ENCODE measurements at regions not wholly inside any gene's neighbourhood (a gene's known extent, or its start where the extent isn't known, plus 50 kb on each side); places are given as distances from the start of the nearest gene placed in this dataset.

GRCh38 chr2:209095432-209095831, 328.4 kb upstream of the MAP2 start:
- POLR2A ChIA-PET = interaction anchor here (0.6 kb wide), 1 partner anchor 114 kb away, joined by 3 read pairs; no protein-coding TSS in a partner anchor
- Histone ChIP-seq H3K79me2 (ENCODE audit: insufficient read depth, low read depth, low read length) (no peaks in the 10 kb centered on the region), H2AFZ (ENCODE audit: low read length) (no peak overlapping the region), H3K9me3 (ENCODE audit: low read length) (no peaks in the 10 kb centered on the region), H4K20me1 (ENCODE audit: insufficient read depth, low read length) (no peaks in the 10 kb centered on the region), H3K27ac (ENCODE audit: low read depth, low read length, poor library complexity, severe bottlenecking) (no peak overlapping the region), H3K4me3 (ENCODE audit: low read depth, low read length, poor library complexity, severe bottlenecking) (no peak overlapping the region), H3K36me3 (ENCODE audit: insufficient read depth, low read length) (no peaks in the 10 kb centered on the region), H3K4me2 (ENCODE audit: low read length) (no peak overlapping the region), H3K4me1 (ENCODE audit: insufficient read depth, low read length, poor library complexity, severe bottlenecking) (no peaks in the 10 kb centered on the region), H3K9me2 (ENCODE audit: insufficient read depth, low read length) (no peaks in the 10 kb centered on the region)
- DNase-seq (ENCODE audit: low spot score) = no peak
- CTCF ChIA-PET (ENCODE audit: unreplicated experiment) = no interaction called here
- no TSS peak for BruUV-seq (replicated peaks)
- intact Hi-C loops (cut with micrococcal nuclease; ENCODE audit: unreplicated experiment) = no loop called here
- TF ChIP-seq CTCF (conservative IDR thresholded peaks at IDR 0.05; ENCODE audit: low read length) (no peak), EZH2phosphoT487 (IDR thresholded peaks at IDR 0.05; ENCODE audit: borderline replicate concordance, low read depth, low read length) (no peak)

- Histone ChIP-seq H3K9me2 (ENCODE audit: insufficient read depth, low read length) (no peaks in the 10 kb centered on the region), H3K4me3 (ENCODE audit: low read depth, low read length, poor library complexity, severe bottlenecking) (no peak overlapping the region), H3K27ac (ENCODE audit: low read depth, low read length, poor library complexity, severe bottlenecking) (no peak overlapping the region), H4K20me1 (ENCODE audit: insufficient read depth, low read length) (no peaks in the 10 kb centered on the region), H3K9me3 (ENCODE audit: low read length) (no peaks in the 10 kb centered on the region), H3K4me2 (ENCODE audit: low read length) (no peak overlapping the region), H3K4me1 (ENCODE audit: insufficient read depth, low read length, poor library complexity, severe bottlenecking) (no peaks in the 10 kb centered on the region), H2AFZ (ENCODE audit: low read length) (no peak overlapping the region), H3K79me2 (ENCODE audit: insufficient read depth, low read depth, low read length) (no peaks in the 10 kb centered on the region), H3K36me3 (ENCODE audit: insufficient read depth, low read length) (no peaks in the 10 kb centered on the region)
- no peak for DNase-seq (ENCODE audit: low spot score)
- BruUV-seq (replicated peaks) = no TSS peak
- intact Hi-C loops (cut with micrococcal nuclease; ENCODE audit: unreplicated experiment) = no loop called here
- POLR2A ChIA-PET = no interaction called here
- no peak for TF ChIP-seq EZH2phosphoT487 (IDR thresholded peaks at IDR 0.05; ENCODE audit: borderline replicate concordance, low read depth, low read length)
- TF ChIP-seq CTCF (conservative IDR thresholded peaks at IDR 0.05; ENCODE audit: low read length) = no peak
- CTCF ChIA-PET (ENCODE audit: unreplicated experiment) = no interaction called here
These were observed 326.7 kb upstream of the MAP2 start for GRCh38 chr2:209097168-209097567.

GRCh38 chr2:209102319-209102718, 321.5 kb upstream of the MAP2 start:
- Histone ChIP-seq H3K36me3 (ENCODE audit: insufficient read depth, low read length) (no peaks in the 10 kb centered on the region), H3K9me3 (ENCODE audit: low read length) (no peaks in the 10 kb centered on the region), H3K4me2 (ENCODE audit: low read length) (no peak overlapping the region), H4K20me1 (ENCODE audit: insufficient read depth, low read length) (no peaks in the 10 kb centered on the region), H3K79me2 (ENCODE audit: insufficient read depth, low read depth, low read length) (no peaks in the 10 kb centered on the region), H2AFZ (ENCODE audit: low read length) (no peak overlapping the region), H3K4me3 (ENCODE audit: low read depth, low read length, poor library complexity, severe bottlenecking) (no peak overlapping the region), H3K27ac (ENCODE audit: low read depth, low read length, poor library complexity, severe bottlenecking) (no peak overlapping the region), H3K4me1 (ENCODE audit: insufficient read depth, low read length, poor library complexity, severe bottlenecking) (no peaks in the 10 kb centered on the region), H3K9me2 (ENCODE audit: insufficient read depth, low read length) (no peaks in the 10 kb centered on the region)
- no peak for DNase-seq (ENCODE audit: low spot score)
- POLR2A ChIA-PET = no interaction called here
- intact Hi-C loops (cut with micrococcal nuclease; ENCODE audit: unreplicated experiment) = no loop called here
- BruUV-seq (replicated peaks) = no TSS peak
- CTCF ChIA-PET (ENCODE audit: unreplicated experiment) = no interaction called here
- TF ChIP-seq EZH2phosphoT487 (IDR thresholded peaks at IDR 0.05; ENCODE audit: borderline replicate concordance, low read depth, low read length) = no peak
- no peak for TF ChIP-seq CTCF (conservative IDR thresholded peaks at IDR 0.05; ENCODE audit: low read length)
